Liver (tissue), 3 donors: ENCODE measurements at regions not wholly inside any gene's neighbourhood (a gene's known extent, or its start where the extent isn't known, plus 50 kb on each side); places are given as distances from the start of the nearest gene placed in this dataset.

Source experiments
- CTCF ChIP-seq: fragments of 150-350 bp; IDR thresholded peaks from 2 replicates; pipeline ENCODE4 v1.5.1; 2017; ENCODE audit warnings: improper control_type of control experiment, low read depth, low read length; ENCODE audit not compliant: missing input control
- EGR1 ChIP-seq, 2 donors: IDR thresholded peaks; 2 replicates each; pipeline ENCODE4 v1.6.1; 2016 to 2018; ENCODE audit warnings: antibody characterized with exemption in 2 of 2, low read depth in 2 of 2
- RAD21 ChIP-seq, 2 donors: IDR thresholded peaks; 2 replicates each; pipeline ENCODE4 v1.6.1; 2016; ENCODE audit warnings: antibody characterized with exemption in 2 of 2, mild to moderate bottlenecking in 2 of 2
- SP1 ChIP-seq: IDR thresholded peaks from 2 replicates; pipeline ENCODE4 v1.6.1; 2018; ENCODE audit warnings: antibody characterized with exemption, mild to moderate bottlenecking
- TAF1 ChIP-seq: conservative IDR thresholded peaks from 2 replicates; pipeline ENCODE4 v1.6.1; 2016; ENCODE audit warnings: antibody characterized with exemption, mild to moderate bottlenecking
- YY1 ChIP-seq: IDR thresholded peaks from 2 replicates; pipeline ENCODE4 v1.6.1; 2016; ENCODE audit warnings: antibody characterized with exemption, mild to moderate bottlenecking
- donor health status: healthy.
- donor health status: healthy.

GRCh38 chr17:69677130-69677529, 262.6 kb downstream of the MAP2K6 start:
- TF ChIP-seq CTCF (no peak), EGR1 (IDR thresholded peaks at IDR 0.05; ENCODE audit: low read depth in 2 of 2) (no peak), YY1 (no peak), SP1 (no peak), RAD21 (IDR thresholded peaks at IDR 0.05) (no peak), TAF1 (no peak)
